Amniotic stem cell (primary cell): ENCODE measurements at regions not wholly inside any gene's neighbourhood (a gene's known extent, or its start where the extent isn't known, plus 50 kb on each side); places are given as distances from the start of the nearest gene placed in this dataset.

Experiments
- DNase-seq: peaks from one replicate; lab custom pipeline; 2025; lab: John Stamatoyannopoulos, UW

DNA sequence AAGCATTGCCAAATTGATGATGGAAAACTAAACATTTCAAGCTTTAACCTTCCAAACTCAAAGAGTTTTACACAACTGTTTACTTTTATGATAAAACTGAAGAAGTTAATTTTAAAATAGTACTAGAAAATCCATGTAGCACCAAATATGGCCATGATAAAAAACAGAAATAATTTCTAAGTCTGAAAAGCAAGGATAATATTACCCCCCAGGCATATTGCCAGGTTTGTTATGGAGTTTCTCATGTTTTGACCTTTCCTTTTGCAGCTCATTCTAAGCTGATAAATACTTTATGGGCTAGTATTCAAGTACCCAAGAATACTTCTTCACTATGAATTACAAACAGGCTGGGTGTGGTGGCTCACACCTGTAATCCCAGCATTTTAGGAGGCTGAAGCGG is 209.9 kb upstream of the ZFP64 start:
- DNase-seq = no peak

DNA sequence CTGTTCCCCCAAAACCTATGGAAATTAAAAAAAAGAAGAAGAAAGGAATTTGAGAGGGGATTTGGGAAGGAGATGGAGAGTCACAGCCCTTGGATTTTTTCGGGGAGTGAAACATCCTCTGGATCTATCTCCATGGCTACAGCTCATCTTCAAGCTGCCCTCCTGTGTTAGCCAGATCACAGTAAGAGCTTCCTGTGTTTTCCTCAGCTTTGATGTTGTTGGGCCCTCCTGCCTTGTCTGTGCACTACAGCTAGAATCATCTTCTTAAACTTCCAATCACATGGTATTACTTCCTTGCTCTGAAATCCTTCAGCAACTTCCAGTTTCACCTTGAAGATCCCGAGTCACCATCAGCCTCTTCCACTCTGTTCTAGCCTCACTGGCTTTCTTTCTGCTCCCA is 207.8 kb upstream of the ZFP64 start:
- no peak for DNase-seq

DNA sequence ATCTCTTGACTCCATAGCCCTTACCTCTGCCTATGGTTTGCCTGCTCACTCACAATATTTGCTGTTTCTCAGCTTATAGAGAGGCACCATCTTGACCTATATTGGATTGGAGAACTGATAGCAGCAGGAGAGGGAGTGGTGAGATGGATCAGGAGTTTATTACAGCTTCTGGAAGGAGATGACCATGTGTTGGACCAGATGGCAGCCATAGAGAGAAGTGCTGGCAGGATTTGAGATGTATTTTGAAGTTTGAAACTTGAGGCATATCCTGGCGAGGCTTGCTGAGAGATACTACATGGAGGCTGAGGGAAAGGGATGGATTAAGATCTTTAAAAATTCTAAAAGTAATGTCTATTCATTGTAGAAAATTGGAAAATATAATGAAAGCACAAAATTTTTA is 198.0 kb upstream of the ZFP64 start:
- no peak for DNase-seq

DNA sequence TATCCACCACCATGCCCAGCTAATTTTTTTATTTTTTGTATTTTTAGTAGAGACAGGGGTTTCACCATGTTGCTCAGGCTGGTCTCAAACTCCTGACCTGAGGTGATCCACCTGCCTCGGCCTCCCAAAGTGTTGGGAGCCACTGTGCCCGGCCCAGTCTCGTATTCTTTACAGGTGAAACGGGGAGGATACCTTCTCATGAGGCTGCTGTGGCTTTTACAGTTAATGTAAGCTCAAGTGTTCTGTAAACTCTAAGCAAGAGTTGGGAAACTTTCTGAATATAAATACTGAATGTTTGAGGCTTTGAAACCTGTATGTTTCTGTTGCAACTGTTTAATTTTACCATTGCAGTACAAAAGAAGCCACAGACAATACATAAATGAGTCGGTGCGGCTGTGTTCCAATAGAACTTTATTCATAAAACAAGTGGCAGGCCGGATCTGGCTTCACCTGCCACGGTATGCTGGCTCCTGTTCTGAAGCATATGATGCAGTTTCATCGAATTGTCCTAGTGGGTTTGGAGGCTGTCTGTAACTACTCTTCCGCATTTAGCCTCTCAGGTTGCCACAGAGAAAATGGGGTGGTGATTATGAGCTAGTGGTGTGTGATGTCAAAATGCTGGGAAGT is 192.5 kb upstream of the ZFP64 start:
- DNase-seq = no peak

DNA sequence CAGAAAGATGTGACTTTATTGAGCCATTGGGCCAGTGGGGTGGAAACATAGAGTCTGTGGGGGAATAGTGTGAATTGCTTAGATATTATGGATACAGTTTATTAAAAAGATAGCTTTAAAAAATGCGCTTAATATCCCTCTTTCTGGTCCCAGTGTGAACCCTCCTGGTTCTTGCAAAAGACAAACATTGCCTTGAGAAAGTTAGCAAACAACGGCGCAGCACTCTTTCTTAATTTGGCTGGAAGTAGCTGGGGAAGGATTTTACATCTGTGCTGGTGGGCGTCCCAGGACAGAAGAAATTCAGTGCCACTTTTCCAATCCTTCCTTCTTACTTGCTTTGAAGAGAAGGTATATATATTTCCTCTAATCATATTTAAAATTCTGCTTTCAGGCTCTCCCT is 191.4 kb upstream of the ZFP64 start:
- DNase-seq = no peak

DNA sequence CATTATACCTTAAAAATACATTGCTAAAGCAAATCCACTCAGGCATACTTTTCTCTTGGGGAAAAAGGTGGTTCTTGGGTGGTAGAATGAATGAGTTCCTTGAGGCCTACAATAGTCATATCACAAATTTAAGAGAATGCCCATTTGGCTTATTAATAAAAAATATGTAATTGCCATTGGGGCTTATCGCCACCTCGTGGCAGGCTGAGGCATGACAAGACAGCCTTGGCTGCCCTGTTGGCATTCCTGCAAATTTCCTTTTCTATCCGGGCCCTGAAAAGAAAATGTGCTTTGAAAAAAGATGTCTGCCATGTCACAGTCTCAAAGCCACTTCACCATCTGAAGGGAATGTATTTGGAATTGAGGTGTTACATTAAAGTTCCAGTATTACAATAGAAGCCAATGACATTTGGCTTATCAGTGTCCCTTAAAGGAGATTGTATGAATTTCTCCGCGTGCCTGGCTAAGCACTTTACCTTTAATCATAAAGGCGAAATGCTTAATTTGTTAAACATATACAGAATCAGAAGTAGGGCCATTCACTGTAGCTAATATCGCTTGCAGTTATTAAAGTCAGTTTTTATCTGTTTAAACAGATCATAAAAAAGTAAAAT is 188.3 kb upstream of the ZFP64 start:
- no peak for DNase-seq

DNA sequence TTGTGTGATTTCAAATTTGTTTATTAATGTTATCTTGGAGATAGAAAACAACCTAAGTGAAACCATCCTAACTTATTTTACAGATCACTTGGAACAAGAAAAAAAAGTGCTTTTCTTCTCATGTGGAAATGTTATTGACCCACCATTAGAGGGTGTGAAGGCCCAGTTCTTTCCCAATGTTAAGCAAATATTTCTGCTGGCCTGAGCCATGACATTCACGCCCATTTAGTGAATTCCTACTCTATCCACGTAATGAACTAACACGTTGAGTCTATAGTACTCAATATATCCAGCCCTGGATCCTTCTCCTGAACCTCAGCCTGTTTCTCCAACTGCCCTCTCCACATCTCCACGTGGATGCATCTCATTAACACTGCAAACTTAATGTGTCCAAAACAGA is 180.6 kb upstream of the ZFP64 start:
- DNase-seq = no peak

DNA sequence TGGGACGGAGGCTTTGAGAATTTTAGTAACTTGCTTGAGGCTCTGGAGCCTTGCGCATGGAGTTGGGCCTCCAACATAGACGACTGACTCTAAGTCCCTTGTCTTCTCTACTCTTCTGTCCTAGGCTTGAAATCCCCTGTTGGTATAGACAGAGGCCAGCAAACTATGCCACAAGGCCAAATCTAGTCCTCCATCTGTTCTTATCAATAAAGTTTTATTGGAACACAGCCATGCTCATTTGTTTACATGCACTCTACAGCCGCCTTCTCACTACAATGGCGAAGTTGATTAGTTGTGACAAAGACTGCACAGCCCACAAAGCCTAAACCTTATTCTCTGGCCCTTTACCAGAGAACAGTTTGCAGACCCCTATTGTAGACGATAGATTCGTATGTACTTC is 174.1 kb upstream of the ZFP64 start:
- no peak for DNase-seq

DNA sequence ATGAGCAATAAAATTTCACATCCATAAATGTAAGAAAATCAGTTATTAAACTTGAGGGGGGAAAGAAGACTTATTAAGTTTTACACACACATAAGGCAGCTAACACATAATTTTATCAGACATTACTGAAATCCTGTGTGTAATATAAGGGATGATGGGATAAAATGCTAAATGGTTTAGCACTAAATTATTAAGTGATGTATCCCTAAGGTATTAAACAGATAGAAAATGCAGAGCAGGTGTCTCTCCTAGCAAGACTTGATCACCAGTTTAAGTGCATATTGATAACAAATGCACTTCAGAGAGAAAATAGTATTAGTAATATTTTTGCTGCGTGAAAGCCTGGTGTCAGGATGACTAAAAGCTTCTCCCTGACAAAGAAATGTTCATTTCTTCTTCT is 172.8 kb upstream of the ZFP64 start:
- DNase-seq = no peak

DNA sequence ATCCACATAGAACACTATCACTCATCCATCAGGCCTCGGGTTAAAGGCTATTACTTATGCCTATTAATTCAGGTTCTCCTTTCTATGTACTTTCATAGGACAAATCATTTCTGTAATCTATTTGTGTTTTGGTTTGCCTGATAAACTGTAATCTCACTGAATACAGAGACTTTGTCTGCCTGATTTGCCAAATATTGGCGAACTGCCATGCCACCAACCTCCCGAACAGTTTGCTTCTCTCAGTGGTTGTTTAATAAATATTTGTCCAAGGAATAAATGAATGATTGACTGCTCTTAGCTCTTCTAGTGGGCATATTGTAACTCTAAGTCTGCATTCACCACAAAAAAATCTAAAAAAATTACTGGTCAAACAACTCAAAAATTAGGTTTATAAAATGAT is 170.1 kb upstream of the ZFP64 start:
- no peak for DNase-seq

DNA sequence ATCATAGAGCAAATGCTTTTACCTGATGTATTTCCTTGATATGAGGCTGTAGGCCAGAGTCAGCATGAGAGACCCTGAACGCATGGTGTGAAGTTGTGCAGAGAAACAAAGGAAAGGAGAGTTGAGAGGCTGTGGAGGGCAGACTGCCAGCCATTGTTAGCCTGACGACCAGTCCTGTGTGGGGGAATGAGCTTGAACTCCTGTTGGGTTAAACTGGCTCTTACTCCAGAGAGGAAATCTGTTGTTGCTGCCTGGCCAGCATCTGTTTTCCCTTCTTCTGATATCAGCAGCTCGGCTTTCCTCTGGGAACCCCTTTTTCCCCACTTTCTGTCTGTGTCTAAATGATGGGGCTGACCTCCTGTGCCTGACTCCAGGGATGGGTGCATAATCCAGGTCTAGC is 158.2 kb upstream of the ZFP64 start:
- no peak for DNase-seq

DNA sequence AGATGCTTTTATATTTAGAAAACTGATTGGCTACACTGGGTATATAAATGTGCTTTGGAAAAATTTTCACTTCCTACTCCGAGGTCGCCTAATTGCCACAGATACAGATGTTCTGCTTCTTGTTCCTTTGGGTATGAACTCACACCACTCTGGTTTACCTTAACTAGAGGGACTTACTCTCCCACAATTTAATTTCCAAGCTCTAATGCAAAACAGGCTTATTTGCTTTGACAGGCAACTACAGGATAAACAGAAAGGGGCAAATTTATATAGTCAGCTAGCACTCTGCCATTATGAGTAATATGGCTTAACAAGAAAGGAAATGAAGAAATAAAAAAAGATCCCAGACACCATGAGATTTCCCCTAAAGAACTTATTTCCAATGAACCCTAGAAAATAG is 156.9 kb upstream of the ZFP64 start:
- no peak for DNase-seq

DNA sequence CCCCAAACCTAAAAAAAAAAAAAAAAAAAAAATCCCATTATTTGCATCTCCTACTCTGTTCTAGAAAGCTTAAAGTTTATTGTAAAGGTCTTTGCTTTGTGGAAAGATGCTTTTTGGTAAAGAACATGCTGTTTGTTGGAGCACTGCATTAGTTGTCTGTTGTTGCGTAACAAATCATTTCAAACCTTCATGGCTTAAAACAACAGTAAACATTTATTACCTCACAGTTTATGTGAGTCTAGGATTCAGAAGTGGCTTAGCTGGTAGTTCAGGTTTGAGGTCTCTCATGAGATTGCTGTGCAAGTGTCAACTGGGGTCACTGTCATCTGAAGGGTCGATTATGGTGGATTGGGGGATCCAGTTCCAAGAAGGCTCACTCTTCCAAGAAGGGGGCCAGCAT is 155.2 kb upstream of the ZFP64 start:
- DNase-seq = no peak

DNA sequence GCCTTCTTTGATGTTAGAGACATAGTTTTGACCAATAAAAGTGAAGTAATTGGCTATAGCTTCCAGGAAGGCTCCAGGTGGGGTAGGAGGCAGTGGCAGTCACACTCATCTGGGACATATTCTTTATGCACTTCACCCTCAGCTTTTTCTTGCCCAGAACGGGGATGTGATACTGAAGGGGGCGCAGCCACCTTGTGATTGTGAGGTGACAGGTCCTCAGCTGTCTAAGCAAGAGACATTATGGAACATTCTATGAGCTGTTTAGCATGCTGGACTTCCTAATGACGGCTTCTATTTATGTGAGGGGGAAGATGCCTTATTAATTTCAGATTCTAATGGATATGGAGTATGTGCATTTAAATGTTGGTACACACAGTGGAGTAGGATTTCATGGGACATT is 151.3 kb upstream of the ZFP64 start:
- no peak for DNase-seq

DNA sequence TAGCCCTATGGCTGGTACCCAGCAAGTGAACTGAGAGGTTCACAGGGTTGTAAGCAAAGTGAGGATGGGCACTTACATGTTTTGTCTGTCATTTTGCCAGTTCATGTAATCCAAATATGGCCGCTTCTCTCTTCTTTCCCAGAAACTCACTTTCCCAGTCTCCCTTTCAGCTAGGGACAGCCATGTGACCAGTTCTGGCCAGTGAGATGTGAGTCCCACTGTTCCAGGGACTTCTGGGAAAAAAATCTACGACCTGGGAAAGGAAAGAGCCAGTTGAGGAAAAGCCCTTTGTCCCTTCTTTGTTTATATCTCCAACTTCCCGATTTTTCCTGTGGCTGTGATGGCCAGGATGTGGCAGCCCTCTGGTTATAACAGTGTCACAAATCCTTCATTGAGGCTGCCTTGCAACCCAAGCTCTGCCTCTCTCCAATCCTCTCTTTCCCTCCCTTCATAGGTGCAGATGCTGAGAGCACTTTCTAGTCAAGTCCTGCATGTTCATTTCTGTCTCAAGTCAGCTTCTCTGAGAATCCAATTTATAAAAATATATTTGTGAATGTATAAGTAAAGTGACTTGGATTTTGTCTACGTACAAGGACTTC is 148.6 kb upstream of the ZFP64 start:
- no peak for DNase-seq

DNA sequence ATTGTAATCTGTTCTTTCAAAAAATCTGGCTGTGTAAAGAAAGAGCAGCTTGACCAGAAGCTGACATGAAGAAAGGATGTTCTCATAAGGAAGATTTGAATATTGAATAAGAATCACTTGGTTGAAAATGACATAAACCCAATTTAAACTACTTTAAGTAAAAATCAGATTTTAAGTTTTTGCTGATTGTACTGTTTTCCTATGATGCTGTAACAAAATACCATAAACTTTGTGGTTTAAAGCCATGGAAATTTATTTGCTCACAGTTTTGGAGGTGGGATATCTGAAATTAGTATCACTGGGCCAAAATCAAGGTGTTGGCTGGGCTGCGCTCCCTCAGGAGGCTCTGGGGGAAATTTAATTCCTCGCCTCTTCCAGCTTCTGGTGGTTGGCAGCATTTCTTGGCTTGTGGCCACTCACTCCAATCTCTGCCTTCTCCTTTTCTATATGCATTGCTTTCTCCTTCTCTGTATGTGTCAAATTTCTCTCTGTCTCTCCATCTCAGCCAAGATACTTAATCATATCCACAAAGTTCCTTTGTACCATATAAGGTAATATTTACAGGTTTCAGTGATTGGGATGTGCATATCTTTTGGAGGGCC is 141.2 kb upstream of the ZFP64 start:
- DNase-seq = no peak

DNA sequence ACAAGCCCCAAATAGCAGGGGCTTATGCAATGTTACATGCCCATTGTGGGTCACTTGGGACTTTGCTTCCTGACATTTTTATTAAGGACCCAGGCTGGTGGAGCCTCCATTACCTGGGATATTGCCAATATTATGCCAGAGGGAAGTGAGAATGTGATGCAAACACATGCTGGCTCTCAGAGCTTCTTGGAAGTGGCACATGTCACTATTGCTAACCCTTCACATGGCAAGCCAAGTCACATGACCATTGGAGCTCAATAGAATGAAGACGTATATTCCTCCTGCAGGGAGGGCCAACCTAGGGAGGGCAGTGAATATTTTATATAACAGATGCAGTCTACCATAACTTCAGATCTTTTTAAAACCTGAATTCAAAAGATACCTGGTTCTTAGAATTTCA is 140.7 kb upstream of the ZFP64 start:
- no peak for DNase-seq

DNA sequence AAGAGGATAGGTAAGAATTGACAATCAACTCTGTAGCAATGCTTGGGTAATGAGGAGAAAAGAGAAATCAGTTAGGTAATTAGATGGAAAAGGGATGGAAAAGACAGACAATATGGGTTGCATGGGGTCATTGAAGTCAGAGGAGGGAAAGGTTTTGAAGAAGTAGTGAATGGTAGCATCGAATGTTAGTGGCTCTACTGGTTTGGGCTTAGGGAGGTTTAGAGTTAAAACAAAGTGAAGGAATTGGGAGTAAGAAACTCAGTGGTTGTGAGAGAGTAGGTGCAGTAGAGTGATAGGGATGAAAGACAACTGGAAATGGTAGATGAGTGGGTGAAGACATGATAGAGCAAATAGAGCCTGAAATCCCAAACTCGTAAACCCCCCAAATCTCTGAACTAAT is 140.1 kb upstream of the ZFP64 start:
- DNase-seq = no peak

DNA sequence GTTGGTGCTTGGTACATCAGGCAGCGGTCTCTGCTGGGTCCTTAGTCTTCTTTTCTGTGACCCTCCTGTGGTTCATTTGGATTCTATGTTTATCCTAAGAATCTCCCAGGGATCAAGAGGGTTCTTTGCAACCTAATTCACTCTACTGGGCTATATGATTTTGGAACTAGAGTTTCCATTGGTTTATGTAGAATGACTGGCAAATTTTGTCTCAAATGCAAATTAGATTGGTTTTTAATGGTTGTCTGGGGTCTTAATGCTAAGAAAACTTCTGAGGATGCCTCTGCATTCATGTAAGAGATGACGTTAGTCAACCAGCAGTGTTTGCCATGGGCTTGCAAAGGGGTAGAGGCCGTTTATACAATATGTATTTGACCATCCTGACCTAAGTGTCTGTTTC is 129.8 kb upstream of the ZFP64 start:
- no peak for DNase-seq

DNA sequence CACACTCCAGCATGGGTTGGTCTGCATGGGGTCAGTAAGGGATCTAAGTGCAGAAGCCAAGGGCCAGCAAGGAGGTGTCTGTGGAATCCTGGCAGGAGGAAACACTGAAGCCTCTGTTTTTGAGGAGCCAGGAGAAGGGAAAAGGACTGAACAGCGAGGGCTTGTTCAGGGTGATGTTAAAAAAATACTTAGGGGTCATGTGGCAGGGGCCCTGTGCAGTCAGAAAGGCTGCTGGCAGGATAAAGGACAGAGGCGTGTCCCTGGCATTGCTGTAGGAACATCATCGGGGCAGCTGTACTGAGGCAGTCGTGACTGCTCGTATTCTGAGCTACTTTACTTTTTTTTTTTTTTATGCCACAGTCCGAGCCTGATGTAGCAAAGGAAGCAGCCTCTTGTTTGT is 127.1 kb upstream of the ZFP64 start:
- DNase-seq = no peak

DNA sequence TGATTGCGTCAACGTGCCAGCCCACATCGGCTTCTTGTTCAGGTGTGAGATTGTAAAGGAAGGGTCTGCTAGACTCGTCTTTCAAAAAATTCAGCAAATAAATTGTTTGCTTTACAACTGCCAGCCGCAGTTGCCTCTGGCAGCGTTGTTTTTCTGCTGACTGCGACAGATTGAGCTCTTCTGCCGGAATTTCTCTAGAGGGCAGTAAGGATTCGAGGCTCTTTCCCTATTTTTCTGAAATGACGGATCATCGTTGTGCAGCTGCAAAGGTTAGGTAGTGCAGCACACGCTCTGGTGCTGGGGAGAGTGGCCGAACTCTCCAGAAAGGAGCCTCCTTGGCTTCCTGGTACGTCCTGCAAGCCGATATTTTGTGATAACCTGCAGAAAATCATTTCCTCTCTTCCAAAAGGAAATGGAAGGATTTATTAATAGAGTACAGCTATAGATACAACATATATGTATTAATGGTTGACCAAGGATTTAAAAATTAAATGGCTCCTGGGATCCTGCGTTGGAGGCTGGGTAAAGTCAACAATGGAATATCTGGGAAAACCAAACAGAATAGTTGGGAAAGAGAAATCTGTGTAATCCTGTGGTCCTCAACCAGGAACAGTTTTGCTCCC is 121.9 kb upstream of the ZFP64 start:
- no peak for DNase-seq

DNA sequence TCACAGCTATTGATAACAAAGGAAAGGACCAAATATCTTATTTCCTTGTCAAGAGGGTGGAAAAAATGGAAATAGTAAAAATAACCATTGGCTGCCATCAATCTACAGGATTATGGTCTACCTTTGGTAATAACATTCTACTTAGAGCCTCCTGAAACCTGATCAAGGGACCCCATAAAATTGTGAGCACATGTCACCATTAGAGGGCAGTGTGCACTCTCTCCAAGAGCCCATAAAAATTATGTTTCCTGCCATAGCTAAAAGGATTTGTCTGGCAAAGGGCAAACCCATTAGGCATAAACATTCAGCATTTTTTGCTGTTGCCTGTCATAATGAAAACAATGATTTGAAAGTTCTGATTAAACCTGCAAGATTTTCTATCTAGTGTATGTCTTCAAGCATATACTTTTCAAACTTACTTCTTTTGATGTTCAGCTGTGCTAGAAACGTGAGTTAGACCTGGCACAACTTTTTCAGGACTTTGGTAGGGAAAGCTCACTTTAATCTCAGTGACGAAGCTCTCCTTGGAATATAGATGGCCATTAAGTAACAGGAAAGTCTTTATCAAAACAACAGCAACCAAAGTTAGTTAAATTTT is 120.7 kb upstream of the ZFP64 start:
- peak; percentile 30 for DNase-seq
